Fibroblast of pulmonary artery (primary cell): ENCODE measurements at regions not wholly inside any gene's neighbourhood (a gene's known extent, or its start where the extent isn't known, plus 50 kb on each side); places are given as distances from the start of the nearest gene placed in this dataset.

Experiments used
- DNase-seq: peaks from one replicate; pipeline ENCODE4 v3.0.0-alpha.2; 2010; ENCODE audit warnings: low read depth
- H3K4me3 ChIP-seq: replicated peaks from 2 replicates; pipeline ENCODE4 v1.5.1; 2011; ENCODE audit warnings: low read depth, mild to moderate bottlenecking, control low read depth, low read length, moderate library complexity
- CTCF ChIP-seq: IDR thresholded peaks from 2 replicates; pipeline ENCODE4 v1.5.1; 2011; ENCODE audit warnings: mild to moderate bottlenecking, control low read depth, low read length, inconsistent platforms; ENCODE audit errors: missing control alignments

- no peak overlapping the region for H3K4me3 ChIP-seq
- TF ChIP-seq CTCF, result no peak
- DNase-seq, result no peak
Observed at GRCh38 chr12:62106547-62107185, 153.5 kb upstream of the USP15 start.

- no peak for TF ChIP-seq CTCF
- H3K4me3 ChIP-seq, result no peak overlapping the region
- DNase-seq, result no peak
Observed at GRCh38 chr12:62113366-62114011, 146.7 kb upstream of the USP15 start.

DNA sequence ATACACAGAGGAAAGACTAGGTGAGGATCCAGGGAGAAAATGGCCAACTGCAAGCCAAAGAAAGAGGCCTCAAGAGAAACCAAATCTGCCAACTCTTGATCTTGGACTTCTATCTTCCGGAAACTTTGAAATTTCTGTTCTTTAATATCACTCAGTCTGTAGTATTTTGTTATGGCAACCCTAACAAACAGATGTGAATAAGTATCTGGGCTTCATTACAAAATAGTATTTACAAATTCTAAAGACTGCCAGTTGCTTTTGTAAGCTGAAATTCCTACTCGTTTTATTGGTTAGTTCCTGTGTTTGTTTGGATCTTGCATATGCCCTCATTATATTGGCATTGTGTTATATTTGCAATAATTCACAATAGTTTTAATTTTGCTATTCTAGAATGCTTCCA is 143.2 kb upstream of the USP15 start:
- no peak overlapping the region for H3K4me3 ChIP-seq
- no peak for TF ChIP-seq CTCF
- DNase-seq, result no peak

- no peak overlapping the region for H3K4me3 ChIP-seq
- peak; percentile 85 for TF ChIP-seq CTCF
- peak; percentile 66 for DNase-seq
Observed at GRCh38 chr12:62123721-62124203, 136.4 kb upstream of the USP15 start.

GRCh38 chr12:62127516-62127915 is 132.7 kb upstream of the USP15 start:
- no peak for TF ChIP-seq CTCF
- H3K4me3 ChIP-seq, result no peak overlapping the region
- DNase-seq, result no peak

DNA sequence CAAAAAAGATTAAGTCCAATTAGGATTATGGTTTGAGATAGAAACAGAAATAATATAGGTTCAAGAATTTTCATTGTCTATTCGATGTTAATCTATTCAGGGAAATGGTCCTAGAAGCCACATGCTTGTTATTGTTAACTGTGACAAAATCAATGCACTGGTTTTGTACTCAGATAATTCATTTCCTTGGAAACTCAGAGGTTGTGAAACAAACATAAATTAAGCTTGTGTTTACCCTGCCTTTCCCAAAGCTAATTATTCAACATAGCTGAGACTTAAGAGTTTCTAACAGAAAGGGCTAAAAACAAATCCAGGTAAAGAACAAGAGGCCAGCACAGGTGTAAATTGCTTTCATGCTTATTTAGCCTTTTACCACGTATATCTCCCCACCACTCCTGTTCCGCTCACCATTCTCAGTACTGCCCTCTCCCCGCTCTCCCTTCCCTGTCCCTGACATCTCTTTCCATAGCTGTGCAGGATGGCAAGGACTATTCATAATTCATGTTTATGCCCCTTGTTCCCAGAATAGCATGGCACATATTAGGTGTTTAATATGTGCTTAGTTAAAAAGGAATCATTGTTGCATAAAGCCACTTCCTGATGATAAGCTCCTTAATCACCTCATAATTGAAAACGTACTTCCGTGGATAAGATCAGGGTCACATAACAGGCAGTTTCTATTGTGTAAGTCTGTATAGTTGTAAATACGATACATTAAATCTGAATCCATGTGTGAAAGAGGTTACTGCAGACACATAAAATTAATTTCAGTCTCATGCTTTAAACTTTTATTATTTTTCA is 131.8 kb upstream of the USP15 start:
- H3K4me3 ChIP-seq, result no peak overlapping the region
- DNase-seq, result no peak
- TF ChIP-seq CTCF, result no peak
